GM03348 (cell line): ENCODE measurements at regions not wholly inside any gene's neighbourhood (a gene's known extent, or its start where the extent isn't known, plus 50 kb on each side); places are given as distances from the start of the nearest gene placed in this dataset.

Experiments
- DNase-seq: peaks from one replicate; pipeline ENCODE4 v3.0.0; 2012; ENCODE audit warnings: low spot score

DNA sequence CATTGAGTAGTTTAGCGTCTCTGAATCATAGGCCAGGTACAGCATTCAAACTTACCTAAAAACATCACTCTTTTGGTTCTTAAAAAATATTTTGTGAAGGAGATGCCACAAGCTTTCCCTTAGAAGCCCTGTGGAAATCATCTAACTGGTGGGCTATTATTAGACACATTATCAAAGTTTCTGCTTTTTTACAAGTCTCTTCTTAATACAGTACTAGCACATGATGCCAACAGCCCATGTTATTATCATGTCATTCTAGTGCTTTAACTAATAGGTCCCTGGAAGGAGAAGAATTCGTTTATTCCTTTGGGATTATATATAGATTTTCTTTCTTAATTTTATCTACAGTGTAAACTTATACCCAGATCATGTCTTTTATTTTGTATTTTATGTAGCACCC is 146.0 kb upstream of the PTPRK start:
- no peak for DNase-seq

DNA sequence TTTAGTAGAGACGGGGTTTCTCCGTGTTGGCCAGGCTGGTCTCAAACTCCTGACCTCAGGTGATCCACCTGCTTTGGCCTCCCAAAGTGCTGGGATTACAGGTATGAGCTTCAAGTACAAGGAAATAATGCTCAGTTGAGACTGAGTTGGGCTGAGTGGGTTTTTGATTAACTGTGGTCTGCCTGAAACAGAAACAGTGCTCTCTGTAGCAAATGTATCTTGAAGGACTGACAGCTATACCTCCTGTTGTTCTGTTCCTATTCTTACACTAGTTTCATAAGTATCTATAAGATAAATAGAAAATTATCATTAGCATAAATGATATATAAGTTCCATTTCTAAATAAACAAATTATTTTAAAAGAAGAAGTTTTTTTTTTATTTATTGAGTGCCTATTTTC is 142.8 kb upstream of the PTPRK start:
- DNase-seq: no peak

DNA sequence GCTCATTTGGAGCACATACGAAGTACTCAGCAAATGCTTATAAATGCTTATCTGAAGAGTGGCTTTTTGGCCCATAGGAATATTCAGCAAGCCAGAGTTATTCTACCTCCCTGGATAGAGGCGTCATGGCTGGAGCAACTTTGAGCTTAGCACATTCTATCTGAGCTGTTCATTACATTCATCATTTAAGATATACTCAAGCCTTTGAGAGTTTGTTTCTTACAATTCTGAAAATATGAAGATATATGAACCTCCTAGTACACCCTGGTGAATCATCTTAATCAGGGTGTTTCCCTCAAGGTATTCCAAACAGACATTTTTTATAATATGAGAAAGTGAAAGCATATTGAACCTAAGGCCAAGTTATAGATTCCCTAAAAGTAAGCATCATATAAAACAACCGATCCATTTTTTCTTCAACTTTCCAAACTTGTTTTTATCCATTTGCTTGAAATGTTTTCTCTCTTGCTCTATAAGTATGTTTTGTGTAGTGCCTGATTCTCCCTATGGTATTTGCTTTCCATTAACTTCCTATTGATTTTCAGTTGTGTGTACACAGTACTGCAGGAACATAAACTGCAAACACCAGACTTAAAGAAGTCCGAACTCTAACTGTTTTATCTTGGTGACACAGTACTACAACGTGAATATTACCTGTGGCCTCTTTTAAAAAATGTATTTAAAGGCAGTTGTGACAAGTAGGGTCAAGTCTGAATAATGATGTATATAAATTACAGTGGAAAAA is 139.7 kb upstream of the PTPRK start:
- DNase-seq: no peak

DNA sequence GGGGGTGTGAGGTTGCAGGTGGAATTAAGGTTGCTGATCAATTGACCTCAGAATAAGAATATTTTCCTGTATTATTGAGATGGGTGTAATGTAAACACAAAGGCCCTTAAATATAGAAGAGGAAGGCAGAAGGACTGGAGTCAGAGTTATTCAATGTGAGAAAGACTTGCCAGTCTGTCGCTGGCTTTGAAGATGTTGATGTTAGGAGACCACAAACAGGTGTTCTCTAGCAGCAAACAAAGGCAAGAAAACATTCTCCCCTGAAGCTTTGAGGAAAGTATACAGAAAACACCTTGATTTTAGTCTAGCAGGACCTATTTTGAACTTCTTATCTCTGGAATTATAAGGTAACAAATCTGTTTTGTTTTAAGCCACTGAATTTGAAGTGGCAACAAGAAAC is 138.9 kb upstream of the PTPRK start:
- no peak for DNase-seq

DNA sequence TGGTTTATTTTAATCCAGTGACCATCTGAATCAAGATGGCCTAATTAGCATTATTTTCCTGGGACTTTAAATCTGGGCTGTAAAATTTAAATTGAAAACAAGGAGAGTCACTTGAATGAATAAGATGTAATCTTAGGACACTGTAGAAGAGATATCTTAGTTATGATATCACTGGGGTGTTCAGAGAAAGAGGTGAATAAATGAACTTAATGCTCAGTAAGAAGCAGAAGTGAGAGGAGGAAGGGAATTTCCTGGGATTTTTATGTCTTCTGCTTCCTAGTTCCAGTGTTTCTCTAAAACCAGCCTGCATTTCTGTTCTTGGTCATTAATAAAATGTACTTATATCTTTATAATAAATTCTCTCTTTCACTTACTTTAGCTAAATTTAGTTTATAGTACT is 136.8 kb upstream of the PTPRK start:
- no peak for DNase-seq

DNA sequence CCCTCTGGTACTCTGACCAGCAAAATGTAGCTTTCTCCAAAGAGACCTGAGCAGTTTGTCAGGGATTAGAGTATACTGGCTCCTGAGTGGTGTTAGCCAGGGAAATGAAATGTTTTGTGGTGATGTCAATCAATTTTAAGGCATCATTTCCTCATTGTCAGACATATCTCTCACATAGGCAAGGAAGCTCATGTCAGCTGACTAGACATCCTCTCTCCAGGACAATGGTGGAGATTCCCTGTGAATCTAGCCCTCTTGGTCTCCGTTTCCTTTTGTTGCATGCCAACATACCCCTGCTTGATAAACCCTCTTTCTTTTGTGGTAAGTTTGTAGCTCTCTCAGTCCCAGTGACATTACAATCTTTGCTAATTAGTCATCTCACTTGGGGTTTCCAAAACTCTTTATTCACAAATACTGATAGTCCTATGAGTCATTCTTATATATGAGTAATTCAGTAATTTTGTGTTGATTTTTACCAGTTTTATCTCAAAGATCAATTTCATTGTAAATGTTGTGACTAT is 135.6 kb upstream of the PTPRK start:
- peak; percentile 72 for DNase-seq

DNA sequence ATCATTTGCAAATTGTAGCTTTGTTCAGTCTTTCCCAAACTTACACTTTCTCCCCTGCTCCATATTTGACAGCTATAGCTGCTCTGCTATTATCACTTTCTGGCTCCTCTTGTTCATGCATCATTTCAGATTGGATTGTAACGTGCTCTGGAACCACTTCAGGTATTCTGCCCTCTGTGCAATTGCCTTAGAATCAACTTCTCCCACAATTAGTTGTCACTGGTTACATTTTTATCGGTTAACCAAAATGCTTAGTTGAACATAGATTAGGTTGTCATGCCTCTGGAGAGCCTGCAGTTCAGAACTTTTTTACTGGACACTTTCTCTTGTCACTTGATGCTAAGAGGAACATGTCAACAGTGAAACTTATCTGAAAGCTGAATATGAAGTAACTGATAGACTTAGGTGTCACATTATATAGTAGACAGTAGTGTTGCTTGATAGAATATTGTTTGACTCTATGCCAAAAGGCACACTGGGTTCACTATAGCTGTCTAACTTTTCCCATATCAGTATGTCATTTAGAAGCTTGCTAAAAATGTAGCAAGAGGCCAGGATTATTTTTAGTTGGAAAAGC is 127.7 kb upstream of the PTPRK start:
- DNase-seq: no peak

DNA sequence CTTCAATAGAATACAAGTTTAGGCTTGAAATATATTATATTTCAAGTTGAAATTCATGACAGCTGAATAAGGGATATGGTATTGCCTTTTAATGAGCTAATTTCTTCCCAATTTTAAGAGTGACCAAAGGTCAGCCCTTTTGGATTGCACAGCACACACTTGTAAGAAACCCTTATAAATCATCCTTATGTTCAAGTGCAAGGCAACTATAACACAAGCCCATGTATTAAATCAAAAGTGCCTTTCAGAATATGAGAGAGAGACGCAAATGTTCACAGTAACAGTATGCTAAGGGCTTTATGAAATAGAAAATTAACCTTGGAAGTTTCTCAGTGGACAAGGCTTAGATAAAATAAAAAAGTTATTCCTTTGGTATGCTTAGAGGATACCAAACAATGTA is 121.7 kb upstream of the PTPRK start:
- no peak for DNase-seq

DNA sequence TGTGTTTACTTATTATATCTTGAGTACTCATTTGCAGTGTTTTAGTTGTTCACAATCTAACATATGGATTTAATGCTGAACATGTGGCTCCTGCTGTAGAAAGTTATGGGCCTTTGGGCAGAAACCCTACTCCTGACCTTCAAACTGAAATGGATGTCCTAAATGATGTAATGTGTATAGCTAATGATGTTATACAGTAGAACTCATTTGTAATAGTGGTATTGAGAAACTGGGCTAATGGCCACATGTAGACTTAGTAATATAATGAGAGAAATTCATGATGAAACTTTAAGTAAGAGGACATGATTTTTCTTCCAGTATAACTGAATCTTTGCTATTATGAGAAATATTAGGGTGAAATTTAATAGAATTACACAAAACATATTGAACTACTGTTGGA is 121.3 kb upstream of the PTPRK start:
- no peak for DNase-seq

DNA sequence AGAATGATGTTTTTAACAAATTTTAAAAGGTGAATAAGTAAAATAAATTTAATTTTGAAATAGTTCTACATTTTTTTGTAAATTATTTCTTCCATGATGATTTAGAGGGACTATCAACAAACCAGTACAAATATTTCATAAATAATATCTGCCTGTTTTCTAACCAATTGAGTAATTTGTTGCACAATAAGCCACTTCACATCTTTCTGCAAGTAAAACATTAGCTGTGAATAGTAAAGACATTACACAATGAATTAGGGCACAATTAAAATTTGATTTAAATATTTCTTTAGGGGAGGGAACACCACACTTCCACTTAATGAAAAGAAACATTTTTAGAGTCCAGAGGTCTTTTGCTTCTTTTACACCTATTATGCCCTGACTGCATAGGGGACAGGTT is 118.4 kb upstream of the PTPRK start:
- DNase-seq: no peak

DNA sequence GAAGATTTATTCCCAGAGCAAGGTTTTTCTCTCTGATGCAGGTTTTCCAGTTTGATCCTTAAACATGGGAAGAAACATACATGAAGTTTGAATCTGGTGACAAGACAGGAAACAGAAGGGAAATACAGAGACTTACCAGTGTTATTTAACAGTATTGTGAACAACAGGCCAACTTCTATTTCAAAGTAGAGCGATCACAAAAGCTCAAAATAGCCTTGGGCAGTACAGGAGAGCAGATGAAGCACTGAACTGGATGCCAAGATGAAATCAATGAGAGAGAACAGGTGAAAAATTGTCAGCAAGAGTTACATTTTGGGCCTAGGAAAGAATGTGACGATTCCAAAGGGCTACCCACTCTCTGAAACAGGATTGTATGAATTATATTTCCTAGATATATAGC is 114.8 kb upstream of the PTPRK start:
- no peak for DNase-seq

DNA sequence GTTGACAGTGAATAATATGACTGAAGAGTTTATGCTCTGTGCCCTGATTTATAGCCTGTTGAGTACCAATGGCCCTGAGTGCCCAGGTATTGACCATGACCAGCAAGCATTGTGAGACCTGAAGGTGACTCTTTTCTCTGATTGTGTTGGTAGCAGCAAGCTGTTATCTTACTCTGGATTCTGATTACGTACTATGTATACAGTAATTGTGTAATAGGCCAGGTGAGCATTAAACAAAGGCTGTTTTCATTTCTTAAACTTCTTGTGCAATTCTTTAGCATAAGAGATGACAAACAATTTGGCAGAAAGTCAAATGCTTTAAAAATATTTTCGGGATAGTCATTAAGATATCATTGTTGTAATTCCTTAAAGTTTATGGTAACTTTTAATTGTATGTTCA is 111.7 kb upstream of the PTPRK start:
- DNase-seq: no peak

DNA sequence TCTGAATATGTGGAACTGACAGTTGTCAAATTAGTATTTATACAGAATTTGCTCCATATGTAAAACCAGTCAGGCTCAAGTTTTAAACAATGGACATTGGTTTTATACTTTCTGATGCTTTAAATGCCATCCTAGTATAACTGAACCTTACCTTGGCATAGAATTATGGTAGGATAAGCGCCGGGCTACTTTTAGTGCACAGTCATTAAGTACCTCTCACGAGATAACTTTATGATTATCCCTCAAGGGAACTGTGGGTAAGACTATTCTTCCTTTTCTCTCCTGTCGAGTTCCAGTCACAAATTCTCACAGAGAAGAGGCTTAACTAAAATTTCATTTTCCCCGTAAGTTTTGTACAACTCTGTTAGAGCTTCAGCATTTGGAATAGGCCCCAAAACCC is 110.6 kb upstream of the PTPRK start:
- DNase-seq: no peak

DNA sequence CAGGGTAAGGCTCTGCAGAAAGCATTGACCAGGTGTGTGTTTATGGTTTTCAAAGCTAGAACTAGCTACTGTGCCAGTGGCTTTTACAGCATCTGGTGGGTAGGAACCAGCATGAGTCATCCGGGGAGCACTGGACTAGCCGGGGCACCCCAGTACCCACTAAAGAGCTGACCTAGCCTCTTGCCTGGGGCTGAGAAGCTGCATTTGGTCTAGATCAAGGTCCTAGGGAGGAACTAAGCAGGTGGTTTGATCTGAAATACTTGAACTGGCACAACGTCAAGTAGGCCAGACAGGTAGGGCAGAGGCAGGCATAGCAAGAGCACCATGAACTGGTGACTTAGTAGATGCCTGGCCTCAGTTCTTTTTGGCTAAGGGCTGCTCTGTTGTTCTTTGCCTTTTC is 109.8 kb upstream of the PTPRK start:
- no peak for DNase-seq

DNA sequence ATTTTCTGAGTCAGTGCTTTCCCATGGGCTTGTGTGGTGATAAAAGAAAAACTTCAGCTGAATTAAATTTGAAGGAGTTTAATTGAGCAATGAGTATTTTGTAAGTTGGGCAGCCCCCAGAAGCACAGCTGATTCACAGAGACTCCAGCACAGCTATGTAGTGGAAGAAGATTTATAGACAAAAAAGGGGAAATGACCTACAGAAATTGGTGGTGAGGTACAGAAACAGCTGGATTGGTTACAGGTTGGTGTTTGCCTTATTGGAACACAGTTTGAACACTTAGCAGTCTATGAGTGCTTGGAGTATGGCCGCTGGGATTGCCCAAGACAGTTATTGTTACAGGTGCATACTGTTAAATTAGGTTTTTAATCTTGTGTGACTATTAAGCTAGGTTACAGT is 96.9 kb upstream of the PTPRK start:
- no peak for DNase-seq

DNA sequence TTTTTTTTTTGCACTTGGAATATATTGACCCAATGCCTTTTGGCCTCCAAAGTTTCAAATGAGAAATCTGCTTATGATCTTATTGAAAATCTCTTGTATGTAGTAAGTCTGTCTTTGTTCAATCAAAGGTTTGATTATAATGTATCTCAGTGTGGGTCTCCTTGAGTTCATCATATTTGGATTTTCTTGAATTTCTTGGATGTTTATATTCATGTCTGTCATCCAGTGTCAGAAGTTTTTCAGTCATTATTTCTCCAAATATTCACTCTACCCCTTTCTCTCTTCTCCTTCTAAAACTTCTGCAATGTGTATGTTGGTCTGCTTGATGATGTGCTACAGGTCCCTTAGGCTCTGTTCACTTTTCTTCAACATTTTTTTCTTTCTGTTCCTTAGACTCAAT is 95.9 kb upstream of the PTPRK start:
- no peak for DNase-seq

DNA sequence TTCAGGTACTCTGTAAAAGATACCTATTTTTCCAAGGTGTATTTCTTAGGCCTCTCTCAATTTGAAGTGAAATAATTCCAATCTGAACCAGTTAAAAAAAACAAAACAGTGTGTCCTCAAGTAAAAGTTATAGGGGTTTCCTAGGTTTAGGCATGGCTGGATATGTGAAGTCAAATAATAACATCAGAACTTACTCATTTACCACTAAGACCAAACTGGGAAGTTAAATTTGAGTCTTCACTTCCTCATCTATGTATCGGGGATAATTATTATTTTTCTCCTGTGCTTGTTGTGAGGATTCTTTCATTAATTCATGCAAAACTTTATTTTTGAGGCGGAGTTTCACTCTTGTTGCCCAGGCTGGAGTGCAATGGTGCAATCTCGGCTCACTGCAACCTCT is 86.2 kb upstream of the PTPRK start:
- no peak for DNase-seq

DNA sequence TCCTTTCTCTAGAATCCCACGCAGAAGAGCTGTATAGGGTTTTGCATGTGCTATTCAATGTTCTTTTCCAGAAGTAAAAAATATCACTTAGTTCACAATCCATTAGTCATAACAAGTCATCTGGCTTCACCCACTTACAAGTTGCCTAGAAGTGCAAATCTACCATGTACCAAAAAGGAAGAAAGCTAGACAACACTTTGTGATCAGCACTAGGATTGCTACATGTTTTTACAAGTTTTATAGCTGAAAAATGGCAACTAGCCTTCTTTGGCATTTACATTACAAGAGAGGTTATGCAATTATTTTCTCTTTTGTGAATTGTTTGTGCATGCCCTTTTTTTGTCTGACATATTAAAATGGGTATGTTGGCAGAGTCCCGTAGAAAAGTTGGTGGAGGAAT is 85.6 kb upstream of the PTPRK start:
- DNase-seq: peak; percentile 52

DNA sequence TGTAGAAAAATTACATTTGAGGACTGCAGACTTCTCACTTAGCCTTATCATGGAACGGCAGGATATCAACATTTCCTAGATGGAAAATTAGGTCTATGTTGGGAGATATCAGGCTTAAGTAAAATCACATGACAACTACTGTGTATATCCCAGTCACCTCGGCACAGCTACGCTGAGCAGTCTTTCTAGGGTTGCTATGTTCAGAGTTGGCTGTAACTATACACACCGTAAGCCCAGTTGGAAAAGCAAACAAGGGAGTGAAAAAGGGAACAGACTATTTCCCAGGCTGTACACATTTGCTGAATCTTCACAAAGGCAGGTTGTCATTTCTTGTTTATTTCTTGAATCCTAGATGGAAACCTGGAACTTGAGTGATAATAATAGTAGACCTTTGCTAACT is 80.7 kb upstream of the PTPRK start:
- no peak for DNase-seq

DNA sequence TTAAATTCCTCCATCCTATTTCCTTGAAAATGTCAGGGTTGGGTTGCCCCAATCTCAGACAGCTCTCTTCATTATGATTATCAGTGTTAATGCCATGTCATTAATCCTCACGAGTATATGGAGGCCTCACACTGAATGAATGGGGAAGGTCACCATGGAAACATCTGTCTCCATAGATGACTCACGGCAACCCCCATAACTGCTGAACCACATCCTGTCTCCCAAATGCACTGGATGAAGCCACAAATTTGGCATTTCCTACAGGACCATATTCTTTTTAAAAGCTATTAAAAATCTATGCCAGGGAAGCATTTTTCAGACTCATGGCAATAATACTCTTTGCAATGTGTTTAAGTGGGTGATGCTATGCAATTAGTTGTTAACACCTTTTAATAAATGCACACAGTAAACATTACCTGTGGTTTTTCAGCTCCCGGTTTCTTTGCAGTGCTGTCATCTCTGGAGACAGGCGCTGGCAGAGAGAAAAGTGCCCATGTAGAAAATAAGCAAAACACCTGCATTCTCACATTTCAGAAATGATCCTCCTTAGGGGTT is 80.1 kb upstream of the PTPRK start:
- DNase-seq: peak; percentile 88

DNA sequence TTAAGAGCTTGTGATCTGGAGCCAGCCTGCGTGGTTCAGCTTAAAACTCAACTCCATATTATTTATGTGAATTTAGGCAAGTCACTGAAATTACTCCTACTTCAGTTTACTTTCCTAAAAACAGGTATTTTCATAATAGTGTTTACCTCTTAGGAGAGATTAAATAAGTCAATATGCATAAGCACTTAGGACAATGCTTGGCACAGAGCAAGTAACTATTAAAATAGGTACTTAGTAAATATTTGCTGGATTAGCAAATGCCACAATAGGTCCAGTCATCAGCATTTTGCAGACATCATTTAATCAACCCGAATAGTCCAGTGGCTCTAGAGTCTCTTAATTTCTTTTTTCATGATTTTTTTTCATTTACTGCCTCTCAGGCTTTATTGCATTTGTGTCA is 78.6 kb upstream of the PTPRK start:
- DNase-seq: no peak

DNA sequence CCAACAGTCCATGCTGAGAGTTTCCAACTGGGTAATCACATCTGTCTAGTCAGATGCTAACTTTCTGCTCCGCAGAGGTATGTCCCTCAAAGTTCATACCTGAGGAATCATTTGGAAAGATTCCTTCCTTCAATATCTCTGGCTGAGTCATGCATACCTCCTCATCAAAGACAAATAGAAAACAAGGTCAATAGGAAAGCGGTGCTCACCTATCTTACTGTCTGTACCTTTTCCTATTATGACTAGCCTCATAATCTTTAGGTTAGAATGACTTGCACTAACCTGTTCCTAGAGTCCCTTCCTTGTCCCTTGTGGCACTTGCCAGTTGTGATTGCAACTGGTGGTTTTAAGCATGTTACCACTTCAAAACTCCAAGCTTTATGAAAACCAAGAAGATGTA is 78.2 kb upstream of the PTPRK start:
- DNase-seq: no peak

DNA sequence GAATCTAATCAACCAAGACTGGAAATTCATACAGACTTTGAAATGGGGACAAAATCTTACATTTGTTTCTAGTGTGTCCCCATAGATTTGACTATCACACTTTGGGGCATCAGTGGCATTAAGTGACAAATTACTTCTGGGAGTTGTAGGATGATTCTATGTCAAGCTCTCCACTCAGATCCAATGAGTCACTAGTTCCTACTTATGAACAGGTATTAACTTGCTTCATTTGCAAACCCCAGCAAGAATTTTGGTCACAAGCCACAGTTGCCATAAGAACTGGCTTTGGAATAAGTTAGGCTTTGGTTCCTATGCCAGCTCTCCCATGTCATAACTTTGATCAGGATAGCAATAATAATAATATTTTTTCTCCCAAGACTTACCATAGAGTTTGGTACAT is 77.6 kb upstream of the PTPRK start:
- no peak for DNase-seq

DNA sequence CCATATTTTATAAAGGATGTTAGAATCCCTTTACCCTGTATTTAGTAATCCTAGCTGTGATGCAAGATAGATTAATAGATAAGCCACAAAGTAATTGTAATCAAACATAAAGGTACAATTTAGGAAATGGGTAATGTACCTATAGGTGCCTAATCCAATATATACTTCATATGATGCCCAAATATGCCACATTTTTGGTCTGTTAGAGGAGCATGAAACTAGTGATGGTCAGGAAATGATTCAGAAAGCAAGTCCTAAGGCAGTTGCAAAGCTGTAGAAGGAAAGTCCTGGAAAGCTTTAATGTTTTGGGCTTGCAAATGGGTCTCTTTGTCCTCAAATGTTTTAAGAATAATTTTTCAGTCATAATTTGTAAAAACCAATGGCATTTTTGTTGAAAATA is 76.6 kb upstream of the PTPRK start:
- no peak for DNase-seq
